ENCODE measurements at regions not wholly inside any gene's neighbourhood (a gene's known extent, or its start where the extent isn't known, plus 50 kb on each side); places are given as distances from the start of the nearest gene placed in this dataset.

DNA sequence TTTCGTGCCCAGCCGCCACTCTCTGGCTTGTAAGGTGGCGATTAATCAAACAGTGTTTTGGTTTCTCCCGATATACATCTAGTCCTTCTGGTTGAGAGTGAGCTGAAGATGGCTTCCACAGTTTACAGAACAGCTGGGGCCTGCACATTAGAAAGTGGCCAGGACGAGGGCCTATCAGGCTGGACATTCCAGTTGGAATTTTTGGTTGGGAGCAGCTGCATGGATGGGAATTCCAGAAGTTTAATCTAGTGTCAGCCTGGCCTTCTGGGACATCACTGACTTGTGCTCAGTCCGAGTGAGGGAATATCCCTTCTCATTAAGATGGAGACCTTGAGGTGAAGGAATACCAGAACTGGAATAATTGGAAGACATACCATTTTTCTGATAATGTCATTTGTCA, 118.1 kb upstream of the SIX2 start:
- no peak overlapping the region for H3K4me3 ChIP-seq (ENCODE audit: low read depth, low read length)
- TF ChIP-seq, protein P1, sequence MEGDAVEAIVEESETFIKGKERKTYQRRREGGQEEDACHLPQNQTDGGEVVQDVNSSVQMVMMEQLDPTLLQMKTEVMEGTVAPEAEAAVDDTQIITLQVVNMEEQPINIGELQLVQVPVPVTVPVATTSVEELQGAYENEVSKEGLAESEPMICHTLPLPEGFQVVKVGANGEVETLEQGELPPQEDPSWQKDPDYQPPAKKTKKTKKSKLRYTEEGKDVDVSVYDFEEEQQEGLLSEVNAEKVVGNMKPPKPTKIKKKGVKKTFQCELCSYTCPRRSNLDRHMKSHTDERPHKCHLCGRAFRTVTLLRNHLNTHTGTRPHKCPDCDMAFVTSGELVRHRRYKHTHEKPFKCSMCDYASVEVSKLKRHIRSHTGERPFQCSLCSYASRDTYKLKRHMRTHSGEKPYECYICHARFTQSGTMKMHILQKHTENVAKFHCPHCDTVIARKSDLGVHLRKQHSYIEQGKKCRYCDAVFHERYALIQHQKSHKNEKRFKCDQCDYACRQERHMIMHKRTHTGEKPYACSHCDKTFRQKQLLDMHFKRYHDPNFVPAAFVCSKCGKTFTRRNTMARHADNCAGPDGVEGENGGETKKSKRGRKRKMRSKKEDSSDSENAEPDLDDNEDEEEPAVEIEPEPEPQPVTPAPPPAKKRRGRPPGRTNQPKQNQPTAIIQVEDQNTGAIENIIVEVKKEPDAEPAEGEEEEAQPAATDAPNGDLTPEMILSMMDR (IDR thresholded peaks at IDR 0.05; ENCODE audit: low read depth, low read length): no peak

DNA sequence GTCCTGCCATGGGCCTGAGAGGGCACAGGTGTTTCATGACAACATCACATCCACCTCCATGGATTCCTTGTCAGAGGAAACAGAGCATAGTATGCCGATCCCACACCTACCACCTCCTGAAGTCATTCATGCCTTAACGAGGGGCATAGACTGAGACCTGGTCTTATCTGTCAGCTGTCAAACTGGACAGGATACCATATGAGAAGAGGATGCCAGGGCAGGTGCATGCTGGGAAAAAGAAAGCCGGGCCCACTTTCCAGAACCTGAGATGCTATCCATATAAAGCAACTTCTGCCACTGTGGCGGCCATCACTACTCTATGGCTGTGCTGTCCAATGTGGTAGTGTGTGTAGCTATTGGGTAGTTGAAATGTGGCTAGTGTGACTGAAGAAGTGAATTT, 116.0 kb upstream of the SIX2 start:
- TF ChIP-seq, protein P1 (IDR thresholded peaks at IDR 0.05; ENCODE audit: low read depth, low read length): no peak
- H3K4me3 ChIP-seq (ENCODE audit: low read depth, low read length): no peak overlapping the region

DNA sequence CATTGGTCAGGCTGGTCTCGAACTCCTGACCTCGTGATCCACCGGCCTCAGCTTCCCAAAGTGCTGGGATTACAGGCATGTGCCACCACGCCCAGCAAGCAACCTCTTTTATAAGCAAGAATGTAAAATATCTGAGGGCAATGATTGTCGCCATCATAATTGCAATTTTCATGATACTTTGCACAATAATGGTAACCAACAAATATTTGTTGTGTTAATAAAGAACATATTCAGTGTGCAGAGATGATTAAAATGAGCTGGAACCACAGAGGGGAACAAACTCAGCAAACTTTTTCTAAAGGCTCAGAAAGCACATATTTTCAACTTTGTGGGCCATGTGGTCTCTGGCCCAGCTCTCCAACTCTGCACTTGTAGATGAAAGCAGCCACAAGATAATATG, 115.2 kb upstream of the SIX2 start:
- TF ChIP-seq, protein P1 (IDR thresholded peaks at IDR 0.05; ENCODE audit: low read depth, low read length): no peak
- H3K4me3 ChIP-seq (ENCODE audit: low read depth, low read length): no peak overlapping the region

DNA sequence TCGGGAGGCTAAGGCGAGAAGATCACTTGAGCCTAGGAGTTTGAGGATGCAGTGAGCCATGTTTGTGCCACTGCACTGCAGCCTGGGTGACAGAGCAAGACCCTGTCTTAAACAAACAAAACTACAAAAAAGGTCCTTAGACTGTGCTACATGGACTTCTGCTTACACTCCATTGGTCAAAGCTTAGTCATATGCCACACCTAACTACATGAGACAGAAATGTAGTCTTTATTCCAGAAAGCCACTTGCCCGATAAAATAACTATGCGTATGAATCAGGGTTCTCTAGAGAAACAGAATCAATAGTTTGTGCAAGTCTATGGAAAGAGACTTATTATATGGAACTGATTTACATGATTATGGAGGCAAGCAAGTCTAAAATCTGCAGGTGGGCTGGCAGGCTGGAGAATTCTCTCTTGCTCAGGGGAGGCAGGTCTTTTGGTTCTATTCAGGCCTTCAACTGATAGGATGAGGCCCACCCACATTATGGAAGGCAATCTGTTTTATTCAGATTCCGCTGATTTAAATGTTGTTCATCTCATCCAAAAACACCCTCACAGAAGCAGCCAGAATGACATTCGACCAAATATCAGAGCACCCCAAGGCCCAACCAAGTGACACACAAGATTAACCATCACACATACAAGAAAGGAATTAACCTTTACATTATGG, 114.4 kb upstream of the SIX2 start:
- TF ChIP-seq, protein P1 (IDR thresholded peaks at IDR 0.05; ENCODE audit: low read depth, low read length): no peak
- no peak overlapping the region for H3K4me3 ChIP-seq (ENCODE audit: low read depth, low read length)

DNA sequence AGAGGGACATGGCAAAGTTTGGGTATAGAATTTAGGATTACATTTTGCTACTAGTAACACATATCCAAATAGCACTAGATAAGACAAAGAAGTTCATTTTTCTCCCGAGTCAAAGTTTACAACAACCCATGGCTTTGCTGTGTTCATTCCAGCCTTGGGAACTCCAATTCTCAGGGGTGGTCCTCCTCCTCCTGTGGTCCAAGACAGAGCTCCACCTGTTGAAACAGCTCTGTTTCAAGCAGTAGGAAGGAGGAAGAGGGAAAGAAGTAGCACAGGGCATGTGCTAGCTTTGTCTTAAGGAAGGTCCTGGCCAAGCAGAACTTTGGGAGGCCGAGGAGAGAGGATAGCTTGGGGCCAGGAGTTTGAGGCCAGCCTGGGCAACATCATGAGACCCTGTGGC, 113.8 kb upstream of the SIX2 start:
- H3K4me3 ChIP-seq (ENCODE audit: low read depth, low read length): no peak overlapping the region
- TF ChIP-seq, protein P1 (IDR thresholded peaks at IDR 0.05; ENCODE audit: low read depth, low read length): no peak

DNA sequence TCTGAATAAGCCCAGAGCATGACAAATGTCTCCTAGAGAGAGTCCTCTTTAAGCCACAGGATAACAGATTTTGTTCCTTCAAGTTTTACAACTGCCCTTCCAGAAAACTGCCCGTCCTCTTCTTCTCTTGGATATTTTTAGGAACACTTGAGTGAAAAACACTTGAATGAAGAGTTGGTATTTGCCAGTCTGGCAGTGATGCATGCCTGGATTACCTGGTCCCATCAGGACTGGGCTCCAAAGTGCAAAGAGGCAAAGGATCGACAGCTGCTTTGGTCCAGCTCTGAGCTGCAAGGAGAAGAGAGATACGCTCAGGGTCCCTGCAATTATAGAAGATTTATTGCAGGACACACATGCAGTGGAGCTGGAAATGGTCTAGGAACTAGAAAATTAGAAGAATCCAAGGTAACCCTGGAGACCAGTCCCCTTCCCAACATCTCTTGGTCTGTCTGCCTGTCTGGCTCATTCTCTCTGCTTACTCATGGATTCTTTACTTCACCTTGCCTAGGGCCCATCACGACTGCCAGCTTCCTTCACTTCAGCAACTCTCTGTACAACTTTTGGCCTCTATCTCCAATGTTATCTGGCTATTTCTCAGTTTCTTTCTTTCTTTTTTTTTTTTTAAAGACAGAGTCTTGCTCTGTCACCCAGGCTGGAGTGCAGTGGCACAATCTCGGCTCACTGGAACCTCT, 112.1 kb upstream of the SIX2 start:
- H3K4me3 ChIP-seq (ENCODE audit: low read depth, low read length): no peak overlapping the region
- TF ChIP-seq, protein P1 (IDR thresholded peaks at IDR 0.05; ENCODE audit: low read depth, low read length): no peak

DNA sequence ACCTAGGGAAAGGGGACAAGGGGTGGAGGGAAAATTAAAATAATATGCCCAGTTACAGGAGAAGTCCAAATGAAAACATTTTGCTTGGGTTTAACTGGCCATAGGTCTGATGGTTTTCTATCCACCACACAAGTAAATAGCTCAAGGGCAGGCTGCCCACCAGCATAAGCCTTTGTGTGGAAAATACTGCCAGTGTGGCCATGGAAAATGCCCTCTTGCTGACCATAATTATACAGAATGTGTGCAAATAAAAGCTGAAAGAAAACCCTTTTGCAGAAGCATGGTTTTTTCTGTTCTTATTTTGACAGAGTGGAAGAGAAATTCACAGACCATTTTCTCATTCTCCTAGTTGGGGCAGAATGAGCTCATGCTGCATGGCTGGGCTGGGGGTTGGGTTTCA, 111.3 kb upstream of the SIX2 start:
- TF ChIP-seq, protein P1 (IDR thresholded peaks at IDR 0.05; ENCODE audit: low read depth, low read length): no peak
- no peak overlapping the region for H3K4me3 ChIP-seq (ENCODE audit: low read depth, low read length)
